HG03045 (cell line): ENCODE measurements at regions not wholly inside any gene's neighbourhood (a gene's known extent, or its start where the extent isn't known, plus 50 kb on each side); places are given as distances from the start of the nearest gene placed in this dataset.

ENCODE experiments used
- ATAC-seq: cut with Tn5 transposase; IDR thresholded peaks from one replicate; pipeline ENCODE4 v1.9.1; 2021; ENCODE audit warnings: mild to moderate bottlenecking, moderate library complexity; ENCODE audit not compliant: unreplicated experiment

GRCh38 chr6:104579310-104579863 lies 280.3 kb downstream of the HACE1 start:
- ATAC-seq, result no peak

GRCh38 chr6:104575536-104575935 lies 284.2 kb downstream of the HACE1 start:
- ATAC-seq, result no peak

- no peak for ATAC-seq
Measured at GRCh38 chr6:104574135-104574750, 285.5 kb downstream of the HACE1 start.

GRCh38 chr6:104573350-104573749 lies 286.4 kb downstream of the HACE1 start:
- ATAC-seq, result no peak

- ATAC-seq, result no peak
Measured at GRCh38 chr6:104572901-104573300, 286.8 kb downstream of the HACE1 start.

- no peak for ATAC-seq
Measured at GRCh38 chr6:104566411-104566810, 293.3 kb downstream of the HACE1 start.

GRCh38 chr6:104563306-104563705 lies 296.4 kb downstream of the HACE1 start:
- ATAC-seq, result no peak

- no peak for ATAC-seq
Measured at GRCh38 chr6:104559435-104560202, 300.1 kb downstream of the HACE1 start.

- no peak for ATAC-seq
Measured at GRCh38 chr6:104558746-104559145, 301.0 kb downstream of the HACE1 start.

- ATAC-seq, result no peak
Measured at GRCh38 chr6:104548297-104548696, 311.4 kb downstream of the HACE1 start.

- ATAC-seq, result no peak
Measured at GRCh38 chr6:104541411-104541810, 318.3 kb downstream of the HACE1 start.

- ATAC-seq, result no peak
Measured at GRCh38 chr6:104540743-104541142, 319.0 kb downstream of the HACE1 start.

GRCh38 chr6:104539173-104539572 lies 320.5 kb downstream of the HACE1 start:
- no peak for ATAC-seq

- ATAC-seq, result no peak
Measured at GRCh38 chr6:104537872-104538271, 321.8 kb downstream of the HACE1 start.

GRCh38 chr6:104537180-104537579 lies 322.5 kb downstream of the HACE1 start:
- no peak for ATAC-seq

GRCh38 chr6:104532462-104532861 lies 327.3 kb downstream of the HACE1 start:
- ATAC-seq, result no peak

- no peak for ATAC-seq
Measured at GRCh38 chr6:104531646-104532045, 328.1 kb downstream of the HACE1 start.

GRCh38 chr6:104527761-104528415 lies 331.8 kb downstream of the HACE1 start:
- no peak for ATAC-seq

- ATAC-seq, result no peak
Measured at GRCh38 chr6:104527311-104527710, 332.4 kb downstream of the HACE1 start.

- no peak for ATAC-seq
Measured at GRCh38 chr6:104526376-104526775, 333.3 kb downstream of the HACE1 start.

- ATAC-seq, result peak; percentile 99
Measured at GRCh38 chr6:104525677-104526322, 333.9 kb downstream of the HACE1 start.
